LNCAP (cell line): ENCODE measurements at regions not wholly inside any gene's neighbourhood (a gene's known extent, or its start where the extent isn't known, plus 50 kb on each side); places are given as distances from the start of the nearest gene placed in this dataset.

Source experiments
- TF ChIP-seq, protein P1 (sequence below): fragments of 450-650 bp; IDR thresholded peaks from 2 replicates; pipeline ENCODE4 v1.5.1; 2017; ENCODE audit warnings: mild to moderate bottlenecking

DNA sequence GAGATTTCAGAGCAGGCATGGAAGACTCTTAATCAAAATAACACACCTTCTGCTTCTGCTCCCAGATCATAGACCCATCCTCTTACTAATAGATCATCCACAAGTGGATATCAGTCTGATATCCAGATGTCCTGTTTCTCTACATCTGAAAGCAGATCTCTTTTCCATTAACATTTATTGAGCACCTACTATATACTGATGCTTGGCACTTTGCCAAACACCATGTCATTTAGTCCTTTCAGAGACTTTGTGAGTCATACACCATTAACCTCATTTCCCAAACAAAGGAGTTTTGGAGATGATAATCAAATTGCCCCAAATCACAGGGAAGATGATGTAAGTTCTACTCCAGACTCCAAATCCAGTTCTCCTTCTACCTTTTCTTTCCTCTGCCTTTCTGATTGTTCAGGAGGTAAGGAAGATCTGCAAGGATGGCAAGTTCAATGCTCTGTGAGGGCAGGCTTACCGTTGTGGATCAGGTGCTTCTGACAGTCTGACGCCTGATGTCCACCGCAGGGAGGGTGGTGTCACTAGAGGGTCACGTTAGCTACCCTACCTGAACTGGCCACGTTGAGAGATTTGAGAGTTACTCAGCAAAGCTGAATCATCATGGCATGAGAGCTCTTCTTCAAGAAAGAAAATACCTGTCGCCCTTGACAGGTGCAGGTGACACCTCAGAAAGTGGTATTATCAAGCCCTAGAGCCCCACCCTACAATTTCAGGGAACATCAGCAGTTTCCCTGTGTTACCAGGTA is 269.6 kb upstream of the ZMIZ1 start:
- TF ChIP-seq, protein P1, sequence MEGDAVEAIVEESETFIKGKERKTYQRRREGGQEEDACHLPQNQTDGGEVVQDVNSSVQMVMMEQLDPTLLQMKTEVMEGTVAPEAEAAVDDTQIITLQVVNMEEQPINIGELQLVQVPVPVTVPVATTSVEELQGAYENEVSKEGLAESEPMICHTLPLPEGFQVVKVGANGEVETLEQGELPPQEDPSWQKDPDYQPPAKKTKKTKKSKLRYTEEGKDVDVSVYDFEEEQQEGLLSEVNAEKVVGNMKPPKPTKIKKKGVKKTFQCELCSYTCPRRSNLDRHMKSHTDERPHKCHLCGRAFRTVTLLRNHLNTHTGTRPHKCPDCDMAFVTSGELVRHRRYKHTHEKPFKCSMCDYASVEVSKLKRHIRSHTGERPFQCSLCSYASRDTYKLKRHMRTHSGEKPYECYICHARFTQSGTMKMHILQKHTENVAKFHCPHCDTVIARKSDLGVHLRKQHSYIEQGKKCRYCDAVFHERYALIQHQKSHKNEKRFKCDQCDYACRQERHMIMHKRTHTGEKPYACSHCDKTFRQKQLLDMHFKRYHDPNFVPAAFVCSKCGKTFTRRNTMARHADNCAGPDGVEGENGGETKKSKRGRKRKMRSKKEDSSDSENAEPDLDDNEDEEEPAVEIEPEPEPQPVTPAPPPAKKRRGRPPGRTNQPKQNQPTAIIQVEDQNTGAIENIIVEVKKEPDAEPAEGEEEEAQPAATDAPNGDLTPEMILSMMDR, result no peak

DNA sequence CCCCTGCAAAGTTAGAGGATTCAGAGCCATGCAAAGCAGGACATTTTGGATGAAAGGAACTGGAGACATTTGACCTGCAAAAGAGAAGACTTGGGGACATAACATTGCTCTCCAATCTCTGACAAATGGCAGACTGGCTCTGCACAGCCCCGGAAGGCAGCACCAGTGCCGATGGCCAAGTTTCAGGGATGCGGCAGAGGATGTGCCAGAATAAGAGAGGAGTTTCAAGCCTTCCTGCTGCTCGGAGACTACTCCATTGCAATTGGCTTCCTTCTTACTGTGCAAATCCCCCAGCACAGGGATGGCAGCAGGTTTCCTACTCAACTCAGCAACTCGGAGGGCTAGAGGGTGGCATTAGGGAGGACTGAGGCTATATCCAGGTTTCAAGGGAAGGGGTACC is 268.8 kb upstream of the ZMIZ1 start:
- TF ChIP-seq, protein P1, result no peak

DNA sequence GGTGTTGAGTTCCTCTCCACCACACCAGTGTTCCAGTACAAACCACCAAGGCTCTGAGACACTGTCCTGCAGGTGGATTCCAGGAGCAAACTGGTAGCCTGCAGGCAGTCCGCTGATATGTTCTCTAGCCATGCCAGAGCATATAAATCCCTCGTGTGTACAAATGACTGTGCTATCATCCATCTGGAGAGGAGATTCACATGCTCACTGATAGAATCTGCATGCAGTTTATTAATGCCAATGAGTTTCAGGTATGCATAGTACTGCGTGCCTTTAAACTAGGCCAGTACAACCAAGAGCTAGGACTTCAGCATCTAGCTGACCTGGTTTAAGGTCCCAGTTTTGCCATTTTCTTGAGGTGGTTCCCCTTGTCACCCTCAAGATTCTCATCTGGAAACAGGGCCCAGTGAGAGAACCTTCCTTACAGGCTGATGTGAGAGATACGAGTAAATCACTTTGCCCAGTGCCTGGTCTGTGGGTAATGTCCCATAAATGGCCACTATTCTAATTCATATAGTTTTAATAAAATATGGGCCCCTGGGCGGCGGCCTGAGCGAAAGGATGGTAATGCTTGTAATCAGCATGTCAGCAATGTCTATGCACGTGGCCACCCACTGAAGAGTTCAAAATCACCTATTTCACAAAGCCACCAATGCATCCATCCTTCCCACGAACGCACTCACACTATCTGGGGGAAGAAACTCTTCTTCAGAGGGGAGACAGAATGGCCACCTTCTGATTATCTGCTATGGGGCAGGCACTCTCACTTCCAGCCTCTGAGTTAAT is 268.0 kb upstream of the ZMIZ1 start:
- TF ChIP-seq, protein P1, result no peak

DNA sequence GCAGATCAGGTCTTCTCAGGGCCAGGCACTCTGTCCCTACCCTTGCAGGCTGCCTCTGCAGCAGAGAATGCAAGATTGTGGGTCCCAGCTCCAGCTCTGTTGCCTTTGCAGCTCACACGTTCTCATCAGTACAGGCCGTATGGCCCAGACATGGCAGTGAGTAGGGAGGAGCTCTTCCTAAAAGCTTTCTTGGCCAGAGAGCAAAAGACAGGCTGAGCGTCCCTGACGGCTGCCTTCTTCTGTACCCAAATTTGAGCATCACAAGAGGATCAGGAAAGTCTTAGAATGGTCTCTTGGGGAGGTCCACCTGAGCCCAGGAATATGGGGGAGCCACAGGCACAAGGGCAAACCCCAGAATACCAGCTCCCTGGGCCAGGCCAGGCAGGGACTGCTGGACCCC is 266.3 kb upstream of the ZMIZ1 start:
- TF ChIP-seq, protein P1, result no peak

DNA sequence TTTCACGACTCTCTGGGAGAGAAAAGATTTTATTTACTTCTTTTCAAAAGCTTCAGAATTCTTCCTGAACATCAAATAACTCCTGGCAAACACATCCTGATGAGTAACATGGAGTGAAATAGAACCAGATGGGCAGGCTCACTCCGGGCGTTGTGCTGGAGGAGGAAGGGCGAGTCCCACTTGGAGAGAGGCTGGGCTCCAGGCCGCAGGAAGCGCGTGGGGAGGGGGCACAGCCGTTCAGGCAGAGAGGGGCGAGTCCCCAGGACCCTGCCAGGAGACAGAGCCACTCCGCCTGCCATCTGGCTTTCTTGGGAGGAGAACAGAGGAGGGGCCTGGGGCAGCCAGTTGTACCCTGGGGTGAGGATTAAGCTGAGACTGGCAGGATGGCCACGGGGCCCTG is 265.9 kb upstream of the ZMIZ1 start:
- TF ChIP-seq, protein P1, result no peak

DNA sequence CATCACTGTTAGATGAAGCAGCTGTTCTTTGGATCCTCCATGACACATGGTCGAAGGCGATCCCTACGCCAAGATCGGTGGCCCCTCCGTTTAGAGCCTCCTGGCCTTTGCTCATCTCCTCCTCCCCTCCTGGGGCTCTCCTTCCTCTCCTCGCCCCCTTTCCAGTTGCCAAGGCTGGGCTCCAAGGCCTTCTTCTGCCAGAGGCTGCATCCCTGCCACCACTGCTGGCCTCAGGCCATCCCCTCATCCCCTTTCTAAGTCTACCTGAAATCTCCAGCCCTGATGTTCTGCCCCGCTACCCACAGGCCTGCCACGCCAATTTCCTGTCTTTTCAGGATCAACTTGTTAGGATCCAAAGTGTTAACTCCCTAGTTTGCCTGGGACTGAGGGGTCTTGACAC is 265.1 kb upstream of the ZMIZ1 start:
- TF ChIP-seq, protein P1, result no peak

DNA sequence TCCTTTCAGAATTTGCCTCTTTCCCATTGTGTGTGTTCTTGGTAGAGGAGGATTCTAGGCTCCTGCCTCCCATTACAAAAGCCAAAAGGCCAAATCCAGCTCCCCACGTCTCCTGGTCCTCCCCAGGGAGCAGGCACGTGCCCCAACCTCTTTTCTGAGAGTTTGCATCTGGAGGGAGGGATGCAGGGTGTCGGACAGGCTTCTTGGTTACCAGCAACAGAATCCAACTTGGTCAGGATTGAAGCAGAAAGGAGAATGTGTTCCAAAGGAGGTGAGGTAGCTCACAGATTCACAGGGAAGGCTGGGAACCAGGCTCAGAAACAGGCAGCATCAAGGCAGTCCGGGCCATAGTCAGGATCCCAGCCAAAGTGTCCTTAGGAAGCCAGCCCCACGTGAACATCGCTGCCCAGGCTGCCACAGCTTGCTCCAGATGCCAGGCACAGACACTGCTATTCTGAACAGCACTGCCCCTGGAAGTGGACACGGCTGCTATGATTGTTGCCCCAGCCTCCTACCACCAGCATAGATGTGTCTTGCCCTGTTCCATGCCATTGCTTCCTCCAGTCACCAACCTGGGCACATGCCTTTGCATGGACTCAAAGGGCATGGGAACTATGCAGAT is 264.2 kb upstream of the ZMIZ1 start:
- TF ChIP-seq, protein P1, result no peak
